ENCODE measurements at regions not wholly inside any gene's neighbourhood (a gene's known extent, or its start where the extent isn't known, plus 50 kb on each side); places are given as distances from the start of the nearest gene placed in this dataset.

- H3K4me1 ChIP-seq (ENCODE audit: insufficient read depth, low read length): no peaks in the 10 kb centered on the region
- no peak overlapping the region for H3K27ac ChIP-seq (ENCODE audit: insufficient read length, low read depth, low read length)
- H3K9ac ChIP-seq (ENCODE audit: extremely low read depth, insufficient read length, low read length): no peak overlapping the region
- H4K5ac ChIP-seq (ENCODE audit: insufficient read length, low read depth, low read length): no peak overlapping the region
- H3K4me2 ChIP-seq (ENCODE audit: insufficient read depth, insufficient read length, low read length): no peak overlapping the region
- H3K79me2 ChIP-seq (ENCODE audit: insufficient read depth, low read length): no peaks in the 10 kb centered on the region
- no peak overlapping the region for H3K18ac ChIP-seq (ENCODE audit: insufficient read length, low read depth, low read length)
- no peak overlapping the region for H3K4ac ChIP-seq (ENCODE audit: low read depth, low read length)
- H3K27ac Mint-ChIP-seq: no peak overlapping the region
- no peak overlapping the region for H2BK15ac ChIP-seq (ENCODE audit: low read depth, low read length)
- no peaks in the 10 kb centered on the region for H4K20me1 ChIP-seq (ENCODE audit: control insufficient read depth, insufficient read depth, insufficient read length)
- no peak for DNase-seq
- no peak overlapping the region for H3T11ph ChIP-seq (ENCODE audit: low read length)
- no peak overlapping the region for H4K91ac ChIP-seq (ENCODE audit: insufficient read length, low read depth, low read length)
- no peak overlapping the region for H3K4me3 Mint-ChIP-seq
- H3K23me2 ChIP-seq (ENCODE audit: insufficient read length, low read depth, low read length, poor library complexity, severe bottlenecking): no peaks in the 10 kb centered on the region
- H3K27me3 Mint-ChIP-seq (ENCODE audit: low read depth): no peaks in the 10 kb centered on the region
- H2AFZ ChIP-seq (ENCODE audit: low read length): no peak overlapping the region
- no peak overlapping the region for H3K56ac ChIP-seq (ENCODE audit: insufficient read length, low read depth, low read length)
- no peaks in the 10 kb centered on the region for H3K9me3 ChIP-seq (ENCODE audit: control insufficient read depth, low read depth, low read length)
- no peak overlapping the region for H2AK5ac ChIP-seq (ENCODE audit: insufficient read length, low read length)
- H4K8ac ChIP-seq (replicated peaks; ENCODE audit: insufficient read length, low read depth, low read length): no peak overlapping the region
- H3K4me1 Mint-ChIP-seq: peaks cover 10 to 11% of the 10 kb centered on the region in 2 experiments
- peaks cover 0 to 4% (median 2%) of the 10 kb centered on the region in 3 experiments; a peak in 1 of 7 replicates for H3K36me3 Mint-ChIP-seq (ENCODE audit: insufficient read depth in 1 of 3, low read depth in 3 of 3)
- no peaks in the 10 kb centered on the region for H3K27me3 ChIP-seq (ENCODE audit: insufficient read depth, low read length)
- no peak overlapping the region for H3K14ac ChIP-seq (ENCODE audit: insufficient read depth, low read length)
- H3K79me1 ChIP-seq (ENCODE audit: insufficient read depth, low read depth, low read length, poor library complexity, severe bottlenecking): no peaks in the 10 kb centered on the region
- peaks cover 0 to 2% of the 10 kb centered on the region in 2 experiments; a peak in 2 of 5 replicates for H3K9me3 Mint-ChIP-seq
- no peak overlapping the region for H3K23ac ChIP-seq (ENCODE audit: insufficient read length, low read depth, low read length)
- H2BK120ac ChIP-seq (ENCODE audit: low read depth, low read length, poor library complexity, severe bottlenecking): no peak overlapping the region
- no peak for TF ChIP-seq CTCF (conservative IDR thresholded peaks at IDR 0.05)
- no peak overlapping the region for H2BK5ac ChIP-seq (ENCODE audit: insufficient read length, low read length)
- no CpG with 5 or more reads among the region's 2 CpGs for WGBS (ENCODE audit: extremely low coverage, insufficient read length, low lambda C conversion rate)
- H2BK12ac ChIP-seq (ENCODE audit: insufficient read length, low read depth, low read length): no peak overlapping the region
- H2BK20ac ChIP-seq (ENCODE audit: low read depth, low read length, poor library complexity, severe bottlenecking): no peak overlapping the region
Observed at GRCh38 chr13:53127373-53127772, 98.8 kb downstream of the OLFM4 start.

Data from H9 (cell line).